ENCODE measurements at regions not wholly inside any gene's neighbourhood (a gene's known extent, or its start where the extent isn't known, plus 50 kb on each side); places are given as distances from the start of the nearest gene placed in this dataset.

GRCh38 chr6:119466226-119466625, 116.7 kb upstream of the MAN1A1 start:
- Histone ChIP-seq H3K36me3 (ENCODE audit: control insufficient read depth, insufficient read depth, low read length) (no peaks in the 10 kb centered on the region), H3K27me3 (ENCODE audit: control insufficient read depth, insufficient read depth, low read length) (no peaks in the 10 kb centered on the region), H3K4me3 (ENCODE audit: low read depth, low read length) (no peak overlapping the region)
- no peak for TF ChIP-seq CTCF (IDR thresholded peaks at IDR 0.05; ENCODE audit: insufficient read depth, low read depth, low read length)
- ChIA-PET CTCF (no interaction called here), POLR2A (no interaction called here)
- no peak for DNase-seq (ENCODE audit: low read depth)

GRCh38 chr6:119463081-119463626, 113.6 kb upstream of the MAN1A1 start:
- no peaks in the 10 kb centered on the region for H3K36me3 ChIP-seq (ENCODE audit: control insufficient read depth, insufficient read depth, low read length)
- no peak overlapping the region for H3K4me3 ChIP-seq (ENCODE audit: low read depth, low read length)
- POLR2A ChIA-PET: no interaction called here
- H3K27me3 ChIP-seq (ENCODE audit: control insufficient read depth, insufficient read depth, low read length): no peaks in the 10 kb centered on the region
- CTCF ChIA-PET: no interaction called here
- TF ChIP-seq CTCF (IDR thresholded peaks at IDR 0.05; ENCODE audit: insufficient read depth, low read depth, low read length): no peak
- DNase-seq (ENCODE audit: low read depth): no peak

- Histone ChIP-seq H3K27me3 (ENCODE audit: control insufficient read depth, insufficient read depth, low read length) (no peaks in the 10 kb centered on the region), H3K4me3 (ENCODE audit: low read depth, low read length) (no peak overlapping the region), H3K36me3 (ENCODE audit: control insufficient read depth, insufficient read depth, low read length) (no peaks in the 10 kb centered on the region)
- POLR2A ChIA-PET: no interaction called here
- no peak for TF ChIP-seq CTCF (IDR thresholded peaks at IDR 0.05; ENCODE audit: insufficient read depth, low read depth, low read length)
- no peak for DNase-seq (ENCODE audit: low read depth)
- CTCF ChIA-PET: no interaction called here
Measured at GRCh38 chr6:119461187-119461586, 111.6 kb upstream of the MAN1A1 start.

- ChIA-PET CTCF (no interaction called here), POLR2A (no interaction called here)
- TF ChIP-seq CTCF (IDR thresholded peaks at IDR 0.05; ENCODE audit: insufficient read depth, low read depth, low read length): no peak
- no peaks in the 10 kb centered on the region for H3K27me3 ChIP-seq (ENCODE audit: control insufficient read depth, insufficient read depth, low read length)
- no peaks in the 10 kb centered on the region for H3K36me3 ChIP-seq (ENCODE audit: control insufficient read depth, insufficient read depth, low read length)
- no peak overlapping the region for H3K4me3 ChIP-seq (ENCODE audit: low read depth, low read length)
- no peak for DNase-seq (ENCODE audit: low read depth)
Measured at GRCh38 chr6:119459207-119459974, 109.8 kb upstream of the MAN1A1 start.

GRCh38 chr6:119454714-119455113, 105.2 kb upstream of the MAN1A1 start:
- ChIA-PET POLR2A (no interaction called here), CTCF (no interaction called here)

More at GRCh38 chr6:119454714-119455113, 105.2 kb upstream of the MAN1A1 start:
- no peak for DNase-seq (ENCODE audit: low read depth)
- no peak overlapping the region for H3K4me3 ChIP-seq (ENCODE audit: low read depth, low read length)
- no peaks in the 10 kb centered on the region for H3K36me3 ChIP-seq (ENCODE audit: control insufficient read depth, insufficient read depth, low read length)
- TF ChIP-seq CTCF (IDR thresholded peaks at IDR 0.05; ENCODE audit: insufficient read depth, low read depth, low read length): no peak
- no peaks in the 10 kb centered on the region for H3K27me3 ChIP-seq (ENCODE audit: control insufficient read depth, insufficient read depth, low read length)
